ENCODE measurements at regions not wholly inside any gene's neighbourhood (a gene's known extent, or its start where the extent isn't known, plus 50 kb on each side); places are given as distances from the start of the nearest gene placed in this dataset.

GRCh38 chr4:134722306-134722705, 520.7 kb upstream of the PABPC4L start:
- H3K79me2 ChIP-seq (ENCODE audit: insufficient read depth, low read length) = no peaks in the 10 kb centered on the region
- H3K36me3 ChIP-seq (ENCODE audit: control insufficient read depth in 1 of 2, insufficient read depth in 2 of 2, low read length in 2 of 2) = no peaks in the 10 kb centered on the region
- ATAC-seq (no peak), DNase-seq (ENCODE audit: low read depth, low spot score) (no peak)
- ChIA-PET RAD21 (ENCODE audit: low non-redundant PET in 1 of 2, low total read pairs in 2 of 2, uncharacterized antibody in 2 of 2, unreplicated experiment in 2 of 2) (no interaction called here), CTCF (no interaction called here), POLR2A (no interaction called here)
- no peaks in the 10 kb centered on the region for H3K9me2 ChIP-seq (ENCODE audit: insufficient read depth)
- no peak overlapping the region for H3K4me2 ChIP-seq (ENCODE audit: low read length)
- no peaks in the 10 kb centered on the region for H3K27me3 ChIP-seq (ENCODE audit: insufficient read depth, low read length)
- H3K27ac ChIP-seq (ENCODE audit: low read depth, low read length) = no peak overlapping the region
- H3K4me3 ChIP-seq (replicated peaks in 1 of 2; ENCODE audit: low read depth in 1 of 2, low read length in 2 of 2) = no peak overlapping the region
- TF ChIP-seq SRF (IDR thresholded peaks at IDR 0.05; ENCODE audit: low read depth) (no peak), ZNF274 (IDR thresholded peaks at IDR 0.05; ENCODE audit: low read depth, low read length) (no peak), EGR1 (IDR thresholded peaks at IDR 0.05; ENCODE audit: low read depth) (no peak), SIN3A (IDR thresholded peaks at IDR 0.05; ENCODE audit: low read depth) (no peak), TCF7L2 (IDR thresholded peaks at IDR 0.05; ENCODE audit: borderline replicate concordance, extremely low read depth, insufficient read depth, insufficient read length) (no peak), REST (IDR thresholded peaks at IDR 0.05; ENCODE audit: low read depth) (no peak), RAD21 (IDR thresholded peaks at IDR 0.05; ENCODE audit: low read depth) (no peak), POLR2A (IDR thresholded peaks at IDR 0.05; ENCODE audit: borderline replicate concordance, extremely low read depth, insufficient read depth, insufficient read length) (no peak), ZBTB33 (IDR thresholded peaks at IDR 0.05; ENCODE audit: extremely low read depth, insufficient replicate concordance, low read length) (no peak), CBX3 (IDR thresholded peaks at IDR 0.05; ENCODE audit: low read depth) (no peak), JUND (IDR thresholded peaks at IDR 0.05) (no peak), POLR2AphosphoS5 (IDR thresholded peaks at IDR 0.05; ENCODE audit: low read depth, low read length) (no peak), ZFX (IDR thresholded peaks at IDR 0.05) (no peak), YY1 (IDR thresholded peaks at IDR 0.05; ENCODE audit: extremely low read depth, insufficient replicate concordance, low read depth, low read length) (no peak), EZH2phosphoT487 (IDR thresholded peaks at IDR 0.05; ENCODE audit: borderline replicate concordance) (no peak), FOSL1 (IDR thresholded peaks at IDR 0.05; ENCODE audit: low read depth) (no peak), SP1 (IDR thresholded peaks at IDR 0.05; ENCODE audit: low read depth) (no peak)
- no peak overlapping the region for H3K9ac ChIP-seq (ENCODE audit: low read length)
- H3K9me3 ChIP-seq (ENCODE audit: control insufficient read depth in 1 of 2, insufficient read depth in 1 of 2, low read depth in 1 of 2, low read length in 2 of 2) = no peaks in the 10 kb centered on the region
- H2AFZ ChIP-seq (ENCODE audit: low read depth, low read length, poor library complexity, severe bottlenecking) = no peak overlapping the region
- no peaks in the 10 kb centered on the region for H4K20me1 ChIP-seq (ENCODE audit: insufficient read depth)
- H3K4me1 ChIP-seq (ENCODE audit: control insufficient read depth in 1 of 2, insufficient read depth in 2 of 2, low read length in 2 of 2) = no peaks in the 10 kb centered on the region
- BruUV-seq (replicated peaks) = no TSS peak
- intact Hi-C loops (cut with micrococcal nuclease) = no loop called here

Data from HCT116 (cell line).